IPS-18c (cell line): ENCODE measurements at regions not wholly inside any gene's neighbourhood (a gene's known extent, or its start where the extent isn't known, plus 50 kb on each side); places are given as distances from the start of the nearest gene placed in this dataset.

ENCODE experiments used
- H3K4me3 ChIP-seq: 2 replicates; pipeline ENCODE4 v1.7.0; 2013; ENCODE audit warnings: low read depth, mild to moderate bottlenecking, low read length, moderate library complexity; ENCODE audit not compliant: insufficient read depth
- H3K9me3 ChIP-seq: one replicate; pipeline ENCODE4 v1.6.1; 2013; ENCODE audit warnings: mild to moderate bottlenecking, low read length, moderate library complexity; ENCODE audit not compliant: control insufficient read depth, insufficient read depth

GRCh38 chr16:50858877-50859627, 117.2 kb downstream of the CYLD start:
- Histone ChIP-seq H3K4me3 (no peak overlapping the region), H3K9me3 (no peaks in the 10 kb centered on the region)

- peaks cover under 1% of the 10 kb centered on the region for H3K9me3 ChIP-seq
These were observed 116.5 kb downstream of the CYLD start for GRCh38 chr16:50858376-50858775.

GRCh38 chr16:50857881-50858280, 116.0 kb downstream of the CYLD start:
- H3K4me3 ChIP-seq = no peak overlapping the region
- H3K9me3 ChIP-seq = peaks cover 2% of the 10 kb centered on the region

More at GRCh38 chr16:50858376-50858775, 116.5 kb downstream of the CYLD start:
- no peak overlapping the region for H3K4me3 ChIP-seq

- H3K9me3 ChIP-seq = peaks cover 2% of the 10 kb centered on the region
- no peak overlapping the region for H3K4me3 ChIP-seq
These were observed 115.1 kb downstream of the CYLD start for GRCh38 chr16:50856991-50857390.

GRCh38 chr16:50853329-50853728, 111.4 kb downstream of the CYLD start:
- Histone ChIP-seq H3K4me3 (no peak overlapping the region), H3K9me3 (peaks cover 2% of the 10 kb centered on the region)
